ENCODE measurements at regions not wholly inside any gene's neighbourhood (a gene's known extent, or its start where the extent isn't known, plus 50 kb on each side); places are given as distances from the start of the nearest gene placed in this dataset.

- no peak for TF ChIP-seq EZH2 (IDR thresholded peaks at IDR 0.05; ENCODE audit: insufficient read depth, poor library complexity, severe bottlenecking)
- no peak for TF ChIP-seq EZH2phosphoT487 (IDR thresholded peaks at IDR 0.05; ENCODE audit: insufficient read depth, low read depth)
Measured at GRCh38 chr2:43136876-43137275, 89.5 kb downstream of the ZFP36L2 start.
